ENCODE measurements at regions not wholly inside any gene's neighbourhood (a gene's known extent, or its start where the extent isn't known, plus 50 kb on each side); places are given as distances from the start of the nearest gene placed in this dataset.
"Not testable (repeated sequence)": the region's sequence is repeated elsewhere in the genome, so short reads cannot be mapped to it uniquely, and the experiment has no call there.

DNA sequence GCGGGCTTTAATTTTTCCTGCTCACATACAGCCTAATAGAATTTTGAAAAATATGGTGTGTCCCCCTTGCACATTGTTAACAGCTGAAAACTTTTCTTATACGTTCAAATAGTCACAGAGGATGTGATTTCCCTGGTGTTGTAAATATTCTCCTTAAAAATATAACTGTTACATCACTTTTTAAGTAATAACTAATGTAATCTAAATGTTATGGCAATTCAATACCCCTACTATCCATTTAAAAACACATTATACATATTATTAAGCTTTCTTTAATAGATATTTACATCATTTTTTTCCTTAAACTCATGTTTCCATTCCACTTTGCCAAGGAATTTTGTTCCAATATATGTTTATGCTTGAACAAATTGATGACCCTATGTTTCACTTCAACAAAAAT, 85.5 kb upstream of the S1PR1 start:
- DNase-seq, result no peak

GRCh38 chr1:101150670-101151069, 86.1 kb upstream of the S1PR1 start:
- DNase-seq, result no peak

- no peak for DNase-seq
These were observed 86.6 kb upstream of the S1PR1 start for GRCh38 chr1:101150266-101150665.

GRCh38 chr1:101148980-101149379, 87.8 kb upstream of the S1PR1 start:
- no peak for DNase-seq

- no peak for DNase-seq
These were observed 89.4 kb upstream of the S1PR1 start for GRCh38 chr1:101147381-101147780.

DNA sequence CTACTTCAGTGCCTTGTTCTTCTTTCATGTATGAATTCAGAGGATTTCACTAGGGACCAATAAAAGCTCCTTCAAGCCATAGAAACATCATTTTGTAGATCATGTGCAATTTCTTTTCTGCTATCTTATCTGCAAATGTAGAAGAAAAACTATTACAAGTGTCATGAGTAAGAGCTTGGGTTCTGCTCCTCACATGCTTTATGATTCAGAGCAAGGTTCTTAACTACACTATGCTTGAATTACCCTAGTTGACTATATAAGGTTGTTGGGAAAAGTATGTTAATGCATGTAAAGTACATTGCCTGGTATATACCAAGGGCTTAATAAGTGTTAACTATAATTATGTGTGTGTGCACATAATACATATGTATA, 91.4 kb upstream of the S1PR1 start:
- DNase-seq, result peak; percentile 3 to 11

DNA sequence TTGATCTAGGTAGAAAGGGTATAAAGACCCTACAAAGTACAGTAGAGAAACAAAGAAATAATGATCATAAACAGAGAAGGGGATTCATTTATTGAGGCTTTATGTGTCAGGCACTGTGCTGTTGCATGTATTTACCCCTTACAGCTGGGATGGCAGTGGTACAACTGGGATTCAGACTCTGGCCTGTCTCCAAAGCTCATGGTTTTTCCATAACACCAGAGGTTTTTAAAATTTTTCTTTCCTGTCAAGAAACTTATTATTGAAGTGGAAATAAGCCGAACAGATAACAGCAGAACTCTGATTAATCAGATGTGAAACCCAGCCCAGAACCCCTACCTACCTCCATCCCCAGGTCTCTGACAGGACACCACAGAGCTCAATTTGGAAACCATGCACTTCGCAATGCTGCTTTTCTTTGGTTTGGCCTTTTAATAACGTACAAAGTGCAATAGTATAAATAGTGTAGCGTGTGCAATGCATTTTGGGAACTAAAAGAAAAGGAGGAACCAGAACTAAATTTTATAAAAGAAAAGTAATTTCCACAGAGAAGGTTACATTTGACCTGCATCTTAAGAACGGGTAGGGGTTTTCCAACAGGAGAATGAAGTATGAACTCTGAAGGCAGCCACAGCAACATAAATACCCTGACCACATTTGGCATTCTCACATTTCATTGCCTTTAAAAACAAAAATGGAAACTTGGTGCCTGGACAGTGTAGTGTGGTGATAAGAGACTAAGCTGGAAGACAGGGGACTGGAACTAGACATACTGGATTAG, 92.0 kb upstream of the S1PR1 start:
- peak; percentile 23 to 40 for DNase-seq

- DNase-seq, result no peak
These were observed 94.6 kb upstream of the S1PR1 start for GRCh38 chr1:101142244-101142643.

DNA sequence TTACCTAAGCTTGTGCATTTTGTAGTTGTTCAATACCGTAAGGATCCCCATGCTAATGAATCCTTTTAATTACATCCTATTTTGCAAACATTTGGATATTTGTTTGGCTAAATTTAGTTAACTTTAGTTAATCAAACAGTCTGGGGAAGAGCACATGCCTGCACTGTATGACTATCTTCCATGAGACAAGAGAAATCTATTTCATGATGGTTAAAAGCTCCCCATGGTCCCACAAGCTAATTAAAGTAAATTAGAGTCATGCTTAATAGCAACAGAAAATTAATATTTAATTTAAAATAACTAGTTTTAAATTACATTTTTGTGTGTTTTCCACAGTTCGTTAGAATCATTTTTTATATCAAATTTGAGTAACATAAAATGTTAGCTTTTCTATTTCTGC, 95.4 kb upstream of the S1PR1 start:
- DNase-seq, result no peak

GRCh38 chr1:101139821-101140718, 96.7 kb upstream of the S1PR1 start:
- DNase-seq, result no peak

DNA sequence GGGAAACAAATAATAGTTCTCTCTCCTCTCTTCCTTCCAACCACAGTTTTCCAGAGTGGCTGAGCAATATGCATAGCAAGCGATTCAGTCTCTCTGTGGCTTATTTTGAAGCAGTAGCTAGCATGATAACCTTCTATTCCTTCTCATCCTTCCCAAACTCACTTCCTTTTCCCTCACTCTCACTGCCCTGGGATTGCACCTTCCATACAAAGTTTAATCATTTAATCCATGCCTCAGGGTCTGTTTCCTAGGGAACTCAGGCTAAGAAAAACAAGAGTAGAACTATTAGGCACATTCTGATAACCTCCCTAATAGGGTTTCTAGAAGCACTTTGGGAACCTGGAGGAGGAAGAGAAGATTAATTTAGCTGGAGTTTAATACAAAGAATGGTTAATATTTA, 97.7 kb upstream of the S1PR1 start:
- no peak for DNase-seq

GRCh38 chr1:101137144-101138126, 99.4 kb upstream of the S1PR1 start:
- DNase-seq, result peak; percentile 57 to 77

DNA sequence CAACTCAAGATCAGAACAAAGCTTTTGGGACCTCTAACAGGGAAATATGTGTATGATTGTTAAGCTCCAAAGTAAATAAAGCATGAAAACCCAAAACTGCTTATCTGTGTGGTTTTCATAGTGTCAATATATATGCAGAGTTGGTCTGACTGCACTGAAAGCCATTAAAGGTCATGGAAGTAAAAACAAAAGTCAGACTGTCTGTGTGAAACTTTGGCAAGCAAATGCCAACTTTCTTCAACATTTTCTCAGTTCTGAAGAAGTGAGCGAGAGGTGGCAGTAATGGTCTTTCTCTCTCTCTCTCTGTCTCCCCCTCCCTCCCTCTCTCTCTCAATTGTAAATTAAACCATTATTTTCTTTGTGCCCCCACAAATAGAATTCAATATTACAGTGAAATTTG, 100.1 kb upstream of the S1PR1 start:
- no peak for DNase-seq

DNA sequence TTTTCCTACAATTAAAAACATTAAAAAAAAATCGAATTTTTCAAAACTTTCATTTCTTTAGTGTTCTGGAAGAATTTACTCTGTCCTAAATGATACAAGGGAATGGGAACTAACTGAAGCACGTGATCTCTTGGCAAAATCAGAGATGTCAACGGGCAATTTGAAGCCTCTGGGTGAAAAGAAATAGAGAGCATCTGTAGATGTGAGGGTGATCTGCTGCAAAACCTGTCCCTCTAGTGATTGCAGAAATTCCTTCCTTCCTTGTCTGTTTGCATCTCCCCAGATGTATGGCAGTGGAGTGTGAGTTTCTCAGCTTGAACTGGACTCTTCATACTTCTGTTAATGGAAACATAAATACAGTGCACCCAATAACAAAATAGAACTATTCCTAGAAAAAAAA, 100.5 kb upstream of the S1PR1 start:
- DNase-seq, result no peak

GRCh38 chr1:101135526-101135925, 101.3 kb upstream of the S1PR1 start:
- DNase-seq, result no peak

GRCh38 chr1:101131239-101131843, 105.5 kb upstream of the S1PR1 start:
- no peak for DNase-seq

DNA sequence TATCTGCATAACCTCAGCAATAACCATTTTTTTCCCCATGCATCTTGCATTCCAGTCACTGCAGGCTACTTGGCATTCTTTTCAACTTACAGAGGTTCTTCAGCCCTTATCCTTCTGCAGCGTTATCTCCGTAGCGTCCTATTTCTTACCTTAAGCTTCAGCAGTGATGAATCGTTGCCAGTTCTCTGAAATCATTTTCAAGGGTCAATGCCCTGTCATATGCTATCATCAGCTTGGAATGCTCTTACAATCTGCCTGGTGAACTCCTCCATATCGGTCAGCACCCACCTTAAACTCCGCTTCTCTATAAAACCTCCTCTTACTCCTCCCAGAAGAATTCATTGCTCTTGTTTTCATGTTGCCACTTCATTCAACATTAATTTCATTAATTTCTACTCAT, 105.1 kb upstream of the DPH5 start:
- no peak for DNase-seq

- DNase-seq, result no peak
These were observed 103.3 kb upstream of the DPH5 start for GRCh38 chr1:101128846-101129245.

GRCh38 chr1:101128211-101128727, 102.7 kb upstream of the DPH5 start:
- DNase-seq, result peak; percentile 49 to 63

DNA sequence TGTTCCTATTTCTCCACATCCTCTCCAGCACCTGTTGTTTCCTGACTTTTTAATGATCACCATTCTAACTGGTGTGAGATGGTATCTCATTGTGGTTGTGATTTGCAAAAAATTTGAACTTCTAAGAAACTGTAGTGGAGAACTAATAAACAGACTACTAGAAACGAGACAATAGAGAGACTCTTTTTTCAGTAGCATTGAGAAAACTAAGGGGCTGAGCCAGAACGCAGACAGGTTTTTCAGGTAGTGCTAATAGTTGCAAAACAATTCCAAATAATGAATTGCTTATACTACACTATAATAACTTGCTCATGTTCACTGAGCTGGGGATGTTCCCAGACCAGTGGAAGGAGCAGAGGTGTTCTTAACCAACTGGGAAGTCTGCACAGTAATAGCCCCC, 98.8 kb upstream of the DPH5 start:
- DNase-seq, result no peak

GRCh38 chr1:101123904-101124303, 98.3 kb upstream of the DPH5 start:
- DNase-seq, result not testable (repeated sequence)
